Liver (tissue), 8 donors: ENCODE measurements at regions not wholly inside any gene's neighbourhood (a gene's known extent, or its start where the extent isn't known, plus 50 kb on each side); places are given as distances from the start of the nearest gene placed in this dataset.
A peak's percentile ranks its signal among the peaks of the same experiment; 100 is the strongest.

Experiments
- DNase-seq: peaks from one replicate; pipeline ENCODE4 v3.0.0-alpha.2; 2017; ENCODE audit warnings: low spot score
- H3K27ac ChIP-seq, 2 donors: one replicate each; pipeline ENCODE4 v1.7.0; 2013; ENCODE audit warnings: inconsistent platforms in 2 of 2, low read length in 2 of 2, control low read depth in 1 of 2, low read depth in 1 of 2, mild to moderate bottlenecking in 1 of 2
- H3K27me3 ChIP-seq, 4 donors: one replicate each; pipeline versions ENCODE4 v1.6.1 to v1.7.0; 2013; ENCODE audit warnings: low read length in 3 of 4, inconsistent platforms in 1 of 4, mild to moderate bottlenecking in 1 of 4, moderate library complexity in 1 of 4; ENCODE audit not compliant: control insufficient read depth in 4 of 4, insufficient read depth in 4 of 4
- H3K36me3 ChIP-seq, 4 donors: one replicate each; pipeline versions ENCODE4 v1.6.1 to v1.7.0; 2013; ENCODE audit warnings: low read length in 3 of 4, mild to moderate bottlenecking in 3 of 4, low read depth in 1 of 4, moderate library complexity in 1 of 4; ENCODE audit not compliant: control insufficient read depth in 4 of 4, insufficient read depth in 3 of 4
- H3K4me1 ChIP-seq, 4 donors: one replicate each; pipeline versions ENCODE4 v1.6.1 to v1.7.0; 2013; ENCODE audit warnings: low read length in 3 of 4, mild to moderate bottlenecking in 3 of 4, moderate library complexity in 1 of 4; ENCODE audit not compliant: control insufficient read depth in 4 of 4, insufficient read depth in 4 of 4
- H3K4me3 ChIP-seq, 3 donors: one replicate each; pipeline versions ENCODE4 v1.6.1 to v1.7.0; 2013; ENCODE audit warnings: low read length in 3 of 3, control low read depth in 1 of 3, low read depth in 1 of 3, mild to moderate bottlenecking in 1 of 3
- H3K9ac ChIP-seq, 2 donors: one replicate each; pipeline ENCODE4 v1.7.0; 2013; ENCODE audit warnings: low read length in 2 of 2, mild to moderate bottlenecking in 2 of 2, moderate library complexity in 2 of 2, control low read depth in 1 of 2, low read depth in 1 of 2
- H3K9me3 ChIP-seq, 4 donors: one replicate each; pipeline versions ENCODE4 v1.6.1 to v1.7.0; 2013; ENCODE audit warnings: low read length in 3 of 4; ENCODE audit not compliant: control insufficient read depth in 4 of 4
- ATF3 ChIP-seq: IDR thresholded peaks from 2 replicates; pipeline ENCODE4 v1.6.1; 2016; ENCODE audit warnings: antibody characterized with exemption
- CTCF ChIP-seq: fragments of 150-350 bp; IDR thresholded peaks from 2 replicates; pipeline ENCODE4 v1.5.1; 2017; ENCODE audit warnings: improper control_type of control experiment, low read depth, low read length; ENCODE audit not compliant: missing input control
- EGR1 ChIP-seq, 2 donors: IDR thresholded peaks; 2 replicates each; pipeline ENCODE4 v1.6.1; 2016 to 2018; ENCODE audit warnings: antibody characterized with exemption in 2 of 2, low read depth in 2 of 2
- FOXA1 ChIP-seq: IDR thresholded peaks from 2 replicates; pipeline ENCODE4 v1.6.1; 2016; ENCODE audit warnings: antibody characterized with exemption
- FOXA2 ChIP-seq: IDR thresholded peaks from 2 replicates; pipeline ENCODE4 v1.6.1; 2016; ENCODE audit warnings: antibody characterized with exemption
- HNF4A ChIP-seq, 2 donors: conservative IDR thresholded peaks; 2 replicates each; pipeline ENCODE4 v1.6.1; 2016; ENCODE audit warnings: antibody characterized with exemption in 2 of 2, mild to moderate bottlenecking in 2 of 2
- HNF4G ChIP-seq: IDR thresholded peaks from 2 replicates; pipeline ENCODE4 v1.6.1; 2016; ENCODE audit warnings: antibody characterized with exemption
- JUND ChIP-seq, 2 donors: IDR thresholded peaks; 2 replicates each; pipeline ENCODE4 v1.6.1; 2016; ENCODE audit warnings: antibody characterized with exemption in 2 of 2
- MAX ChIP-seq: IDR thresholded peaks from 2 replicates; pipeline ENCODE4 v1.6.1; 2016; ENCODE audit warnings: antibody characterized with exemption
- RAD21 ChIP-seq, 2 donors: IDR thresholded peaks; 2 replicates each; pipeline ENCODE4 v1.6.1; 2016; ENCODE audit warnings: antibody characterized with exemption in 2 of 2, mild to moderate bottlenecking in 2 of 2
- REST ChIP-seq: IDR thresholded peaks from 2 replicates; pipeline ENCODE4 v1.6.1; 2016; ENCODE audit warnings: antibody characterized with exemption, mild to moderate bottlenecking
- RXRA ChIP-seq, 2 donors: IDR thresholded peaks; 2 replicates each; pipeline ENCODE4 v1.6.1; 2017 to 2018; ENCODE audit warnings: antibody characterized with exemption in 2 of 2, mild to moderate bottlenecking in 1 of 2
- YY1 ChIP-seq: IDR thresholded peaks from 2 replicates; pipeline ENCODE4 v1.6.1; 2016; ENCODE audit warnings: antibody characterized with exemption, mild to moderate bottlenecking
- ZBTB33 ChIP-seq: IDR thresholded peaks from 2 replicates; pipeline ENCODE4 v1.6.1; 2016; ENCODE audit warnings: antibody characterized with exemption
- WGBS: extraction: QIAGEN DNeasy Blood & Tissue Kit; methylation state at CpG from one replicate; pipeline ENCODE4 v1.1.7; 2013; 5-methylcytosine and 5-hydroxymethylcytosine counted together
- donor health status: healthy.
- donor health status: healthy.
- donor health status: healthy.
- donor health status: healthy.
- donor health status: healthy.

GRCh38 chr11:91866642-91867041 is 358.0 kb upstream of the FAT3 start:
- H3K27ac ChIP-seq: no peak overlapping the region
- peaks cover 0 to 3% (median 0%) of the 10 kb centered on the region in 4 donors for H3K4me1 ChIP-seq
- no peak overlapping the region for H3K4me3 ChIP-seq
- no peaks in the 10 kb centered on the region for H3K9me3 ChIP-seq
- 45% methylated on average over 3 of the region's 3 CpGs for WGBS
- TF ChIP-seq YY1 (peak; percentile 15), ATF3 (no peak), JUND (IDR thresholded peaks at IDR 0.05) (peak in 1 of 2 donors; percentile 10), RXRA (IDR thresholded peaks at IDR 0.05) (peak in 1 of 2 donors; percentile 41), HNF4G (peak; percentile 40), HNF4A (conservative IDR thresholded peaks at IDR 0.05) (peak; percentile 78 to 84)
- no peaks in the 10 kb centered on the region for H3K36me3 ChIP-seq
- no peak overlapping the region for H3K9ac ChIP-seq
- DNase-seq: no peak
- no peaks in the 10 kb centered on the region for H3K27me3 ChIP-seq

GRCh38 chr11:91860661-91861060 is 364.0 kb upstream of the FAT3 start:
- H3K4me1 ChIP-seq: no peaks in the 10 kb centered on the region
- TF ChIP-seq HNF4G: no peak
- no peak for TF ChIP-seq YY1
- no peak for TF ChIP-seq REST
- TF ChIP-seq FOXA1: no peak
- TF ChIP-seq RXRA (IDR thresholded peaks at IDR 0.05): no peak
- TF ChIP-seq EGR1 (IDR thresholded peaks at IDR 0.05; ENCODE audit: low read depth in 2 of 2): no peak
- TF ChIP-seq JUND (IDR thresholded peaks at IDR 0.05): no peak
- no peak for TF ChIP-seq RAD21 (IDR thresholded peaks at IDR 0.05)
- no peak for TF ChIP-seq FOXA2
- TF ChIP-seq ZBTB33: no peak
- TF ChIP-seq MAX: no peak
- no peak for DNase-seq
- H3K27me3 ChIP-seq: no peaks in the 10 kb centered on the region
- H3K27ac ChIP-seq: no peak overlapping the region
- H3K9me3 ChIP-seq: no peaks in the 10 kb centered on the region
- no peaks in the 10 kb centered on the region for H3K36me3 ChIP-seq
- H3K4me3 ChIP-seq: no peak overlapping the region
- no peak overlapping the region for H3K9ac ChIP-seq
- WGBS: 84% methylated on average over 3 of the region's 3 CpGs

- 80% methylated on average over 1 of the region's 1 CpG for WGBS
- H3K27ac ChIP-seq: no peak overlapping the region
Measured at GRCh38 chr11:91859666-91860065, 365.0 kb upstream of the FAT3 start.

More at GRCh38 chr11:91859666-91860065, 365.0 kb upstream of the FAT3 start:
- Histone ChIP-seq H3K4me3 (no peak overlapping the region), H3K9me3 (no peaks in the 10 kb centered on the region), H3K27me3 (no peaks in the 10 kb centered on the region), H3K9ac (no peak overlapping the region), H3K4me1 (no peaks in the 10 kb centered on the region), H3K36me3 (no peaks in the 10 kb centered on the region)
- DNase-seq: no peak
- TF ChIP-seq CTCF: no peak
